ENCODE measurements at regions not wholly inside any gene's neighbourhood (a gene's known extent, or its start where the extent isn't known, plus 50 kb on each side); places are given as distances from the start of the nearest gene placed in this dataset.

- H2AFZ ChIP-seq (ENCODE audit: low read depth, low read length, poor library complexity, severe bottlenecking): peak overlapping the region; percentile 32
- H3K27ac ChIP-seq (ENCODE audit: low read depth, low read length): no peak overlapping the region
- ChIA-PET POLR2A (no interaction called here), CTCF (no interaction called here), RAD21 (ENCODE audit: low non-redundant PET in 1 of 2, low total read pairs in 2 of 2, uncharacterized antibody in 2 of 2, unreplicated experiment in 2 of 2) (no interaction called here)
- H3K27me3 ChIP-seq (ENCODE audit: insufficient read depth, low read length): no peaks in the 10 kb centered on the region
- H3K4me3 ChIP-seq (replicated peaks in 1 of 2; ENCODE audit: low read depth in 1 of 2, low read length in 2 of 2): no peak overlapping the region
- H3K9ac ChIP-seq (ENCODE audit: low read length): no peak overlapping the region
- no peaks in the 10 kb centered on the region for H3K79me2 ChIP-seq (ENCODE audit: insufficient read depth, low read length)
- BruUV-seq (replicated peaks): no TSS peak
- ATAC-seq: no peak
- H3K4me2 ChIP-seq (ENCODE audit: low read length): no peak overlapping the region
- no peaks in the 10 kb centered on the region for H3K4me1 ChIP-seq (ENCODE audit: control insufficient read depth in 1 of 2, insufficient read depth in 2 of 2, low read length in 2 of 2)
- H3K36me3 ChIP-seq (ENCODE audit: control insufficient read depth in 1 of 2, insufficient read depth in 2 of 2, low read length in 2 of 2): no peaks in the 10 kb centered on the region
- no peaks in the 10 kb centered on the region for H3K9me2 ChIP-seq (ENCODE audit: insufficient read depth)
- no peaks in the 10 kb centered on the region for H3K9me3 ChIP-seq (ENCODE audit: control insufficient read depth in 1 of 2, insufficient read depth in 1 of 2, low read depth in 1 of 2, low read length in 2 of 2)
- DNase-seq (ENCODE audit: low read depth, low spot score): no peak
- TF ChIP-seq YY1 (IDR thresholded peaks at IDR 0.05; ENCODE audit: extremely low read depth, insufficient replicate concordance, low read depth, low read length) (no peak), SP1 (IDR thresholded peaks at IDR 0.05; ENCODE audit: low read depth) (no peak), JUND (IDR thresholded peaks at IDR 0.05) (no peak), ELF1 (IDR thresholded peaks at IDR 0.05; ENCODE audit: borderline replicate concordance, low read depth) (no peak), POLR2A (IDR thresholded peaks at IDR 0.05; ENCODE audit: borderline replicate concordance, extremely low read depth, insufficient read depth, insufficient read length) (no peak), CEBPB (IDR thresholded peaks at IDR 0.05; ENCODE audit: low read depth) (no peak), CBX3 (IDR thresholded peaks at IDR 0.05; ENCODE audit: low read depth) (no peak), EZH2 (IDR thresholded peaks at IDR 0.05) (no peak), EGR1 (IDR thresholded peaks at IDR 0.05; ENCODE audit: low read depth) (no peak)
- intact Hi-C loops (cut with micrococcal nuclease): no loop called here
- H4K20me1 ChIP-seq (ENCODE audit: insufficient read depth): no peaks in the 10 kb centered on the region
Observed at GRCh38 chr7:12866207-12866606, 178.8 kb downstream of the ARL4A start.

- Histone ChIP-seq H3K9me2 (ENCODE audit: insufficient read depth) (no peaks in the 10 kb centered on the region), H2AFZ (ENCODE audit: low read depth, low read length, poor library complexity, severe bottlenecking) (no peak overlapping the region), H3K79me2 (ENCODE audit: insufficient read depth, low read length) (no peaks in the 10 kb centered on the region), H3K9me3 (ENCODE audit: control insufficient read depth in 1 of 2, insufficient read depth in 1 of 2, low read depth in 1 of 2, low read length in 2 of 2) (no peaks in the 10 kb centered on the region), H3K4me2 (ENCODE audit: low read length) (no peak overlapping the region), H3K4me3 (replicated peaks in 1 of 2; ENCODE audit: low read depth in 1 of 2, low read length in 2 of 2) (no peak overlapping the region), H3K4me1 (ENCODE audit: control insufficient read depth in 1 of 2, insufficient read depth in 2 of 2, low read length in 2 of 2) (no peaks in the 10 kb centered on the region), H4K20me1 (ENCODE audit: insufficient read depth) (no peaks in the 10 kb centered on the region), H3K27me3 (ENCODE audit: insufficient read depth, low read length) (no peaks in the 10 kb centered on the region), H3K27ac (ENCODE audit: low read depth, low read length) (no peak overlapping the region), H3K9ac (ENCODE audit: low read length) (no peak overlapping the region), H3K36me3 (ENCODE audit: control insufficient read depth in 1 of 2, insufficient read depth in 2 of 2, low read length in 2 of 2) (no peaks in the 10 kb centered on the region)
- ChIA-PET POLR2A (no interaction called here), CTCF (no interaction called here), RAD21 (ENCODE audit: low non-redundant PET in 1 of 2, low total read pairs in 2 of 2, uncharacterized antibody in 2 of 2, unreplicated experiment in 2 of 2) (no interaction called here)
- DNase-seq (ENCODE audit: low read depth, low spot score): no peak
- TF ChIP-seq MAX (IDR thresholded peaks at IDR 0.05): no peak
- no peak for TF ChIP-seq CBX3 (IDR thresholded peaks at IDR 0.05; ENCODE audit: low read depth)
- TF ChIP-seq YY1 (IDR thresholded peaks at IDR 0.05; ENCODE audit: extremely low read depth, insufficient replicate concordance, low read depth, low read length): no peak
- TF ChIP-seq ZFX (IDR thresholded peaks at IDR 0.05): no peak
- TF ChIP-seq REST (IDR thresholded peaks at IDR 0.05; ENCODE audit: low read depth): no peak
- no peak for TF ChIP-seq ELF1 (IDR thresholded peaks at IDR 0.05; ENCODE audit: borderline replicate concordance, low read depth)
- ATAC-seq: no peak
- intact Hi-C loops (cut with micrococcal nuclease): no loop called here
- no TSS peak for BruUV-seq (replicated peaks)
Observed at GRCh38 chr7:12868027-12868426, 180.6 kb downstream of the ARL4A start.

All from HCT116 (cell line).